H4 (cell line): ENCODE measurements at regions not wholly inside any gene's neighbourhood (a gene's known extent, or its start where the extent isn't known, plus 50 kb on each side); places are given as distances from the start of the nearest gene placed in this dataset.
"Not testable (repeated sequence)": the region's sequence is repeated elsewhere in the genome, so short reads cannot be mapped to it uniquely, and the experiment has no call there.

ENCODE experiments used
- DNase-seq: peaks from one replicate; pipeline ENCODE4 v3.0.0-alpha.2; 2015; ENCODE audit warnings: low spot score

- peak; percentile 18 for DNase-seq
Observed at GRCh38 chr11:130979386-130979972, 63.2 kb upstream of the SNX19 start.

GRCh38 chr11:130980071-130980862, 64.0 kb upstream of the SNX19 start:
- no peak for DNase-seq

GRCh38 chr11:130984241-130984640, 68.0 kb upstream of the SNX19 start:
- DNase-seq, result not testable (repeated sequence)

GRCh38 chr11:130992788-130993187, 76.5 kb upstream of the SNX19 start:
- DNase-seq, result no peak

GRCh38 chr11:130994043-130994442, 77.8 kb upstream of the SNX19 start:
- DNase-seq, result no peak

- DNase-seq, result no peak
Observed at GRCh38 chr11:130995266-130995665, 79.0 kb upstream of the SNX19 start.

GRCh38 chr11:130997278-130997677, 81.0 kb upstream of the SNX19 start:
- no peak for DNase-seq

- DNase-seq, result peak; percentile 12
Observed at GRCh38 chr11:130999086-130999485, 82.8 kb upstream of the SNX19 start.

- DNase-seq, result peak; percentile 89
Observed at GRCh38 chr11:130999992-131000770, 83.9 kb upstream of the SNX19 start.

GRCh38 chr11:131002145-131002544, 85.9 kb upstream of the SNX19 start:
- DNase-seq, result no peak

GRCh38 chr11:131005829-131006228, 89.5 kb upstream of the SNX19 start:
- no peak for DNase-seq

GRCh38 chr11:131025020-131025419, 108.7 kb upstream of the SNX19 start:
- DNase-seq, result peak; percentile 67

- no peak for DNase-seq
Observed at GRCh38 chr11:131025421-131026125, 109.3 kb upstream of the SNX19 start.

- no peak for DNase-seq
Observed at GRCh38 chr11:131027491-131027890, 111.2 kb upstream of the SNX19 start.

- peak; percentile 97 for DNase-seq
Observed at GRCh38 chr11:131033151-131033651, 116.9 kb upstream of the SNX19 start.

- no peak for DNase-seq
Observed at GRCh38 chr11:131036514-131036913, 120.2 kb upstream of the SNX19 start.

- no peak for DNase-seq
Observed at GRCh38 chr11:131037873-131038272, 121.6 kb upstream of the SNX19 start.

GRCh38 chr11:131038597-131038996, 122.3 kb upstream of the SNX19 start:
- DNase-seq, result peak; percentile 21

- no peak for DNase-seq
Observed at GRCh38 chr11:131041331-131042040, 125.2 kb upstream of the SNX19 start.

GRCh38 chr11:131042041-131042390, 125.7 kb upstream of the SNX19 start:
- no peak for DNase-seq

- no peak for DNase-seq
Observed at GRCh38 chr11:131043251-131043650, 127.0 kb upstream of the SNX19 start.
